H9 (cell line): ENCODE measurements at regions not wholly inside any gene's neighbourhood (a gene's known extent, or its start where the extent isn't known, plus 50 kb on each side); places are given as distances from the start of the nearest gene placed in this dataset.

ENCODE experiments used
- DNase-seq: peaks from one replicate; pipeline ENCODE4 v3.0.0-alpha.2; 2017
- H2AFZ ChIP-seq: one replicate; pipeline ENCODE4 v1.6.1; 2013; ENCODE audit warnings: mild to moderate bottlenecking, low read length, control low read depth, moderate library complexity
- H2AK5ac ChIP-seq: 2 replicates; pipeline ENCODE4 v1.6.1; 2013; ENCODE audit warnings: low read length, control low read depth, mixed read lengths; ENCODE audit not compliant: insufficient read length
- H2BK120ac ChIP-seq: one replicate; pipeline ENCODE4 v1.6.1; 2013; ENCODE audit warnings: low read depth, mild to moderate bottlenecking, low read length, control low read depth, inconsistent platforms; ENCODE audit not compliant: poor library complexity, severe bottlenecking
- H2BK12ac ChIP-seq: 2 replicates; pipeline ENCODE4 v1.6.1; 2013; ENCODE audit warnings: low read length, control low read depth, mixed read lengths, low read depth; ENCODE audit not compliant: insufficient read length
- H2BK15ac ChIP-seq: 2 replicates; pipeline ENCODE4 v1.6.1; 2013; ENCODE audit warnings: low read depth, low read length, control low read depth
- H2BK20ac ChIP-seq: one replicate; pipeline ENCODE4 v1.6.1; 2013; ENCODE audit warnings: low read depth, mild to moderate bottlenecking, low read length, control low read depth, inconsistent platforms; ENCODE audit not compliant: poor library complexity, severe bottlenecking
- H2BK5ac ChIP-seq: 2 replicates; pipeline ENCODE4 v1.6.1; 2013; ENCODE audit warnings: low read length, control low read depth, mixed read lengths; ENCODE audit not compliant: insufficient read length
- H3K14ac ChIP-seq: 2 replicates; pipeline ENCODE4 v1.6.1; 2013; ENCODE audit warnings: low read length, control low read depth; ENCODE audit not compliant: insufficient read depth
- H3K18ac ChIP-seq: 2 replicates; pipeline ENCODE4 v1.6.1; 2013; ENCODE audit warnings: low read depth, mild to moderate bottlenecking, mixed read lengths, low read length, control low read depth; ENCODE audit not compliant: insufficient read length
- H3K23ac ChIP-seq: 2 replicates; pipeline ENCODE4 v1.6.1; 2013; ENCODE audit warnings: low read length, control low read depth, mixed read lengths, low read depth; ENCODE audit not compliant: insufficient read length
- H3K23me2 ChIP-seq: 2 replicates; pipeline ENCODE4 v1.6.1; 2013; ENCODE audit warnings: low read depth, mild to moderate bottlenecking, mixed read lengths, low read length, control low read depth; ENCODE audit not compliant: insufficient read length, poor library complexity, severe bottlenecking
- H3K27ac ChIP-seq: 2 replicates; pipeline ENCODE4 v1.5.1; 2013; ENCODE audit warnings: low read length, control low read depth, mixed read lengths, low read depth; ENCODE audit not compliant: insufficient read length
- H3K27me3 ChIP-seq: 2 replicates; pipeline ENCODE4 v1.6.1; 2013; ENCODE audit warnings: low read length, control low read depth, inconsistent platforms; ENCODE audit not compliant: insufficient read depth
- H3K4ac ChIP-seq: 2 replicates; pipeline ENCODE4 v1.6.1; 2013; ENCODE audit warnings: low read depth, mild to moderate bottlenecking, control low read depth, inconsistent platforms, low read length, moderate library complexity
- H3K4me1 ChIP-seq: 2 replicates; pipeline ENCODE4 v1.6.1; 2013; ENCODE audit warnings: low read length, control low read depth, inconsistent platforms; ENCODE audit not compliant: insufficient read depth
- H3K4me2 ChIP-seq: 2 replicates; pipeline ENCODE4 v1.6.1; 2013; ENCODE audit warnings: low read length, control low read depth, mixed read lengths; ENCODE audit not compliant: insufficient read length, insufficient read depth
- H3K56ac ChIP-seq: 2 replicates; pipeline ENCODE4 v1.6.1; 2013; ENCODE audit warnings: low read depth, mild to moderate bottlenecking, mixed read lengths, low read length, control low read depth; ENCODE audit not compliant: insufficient read length
- H3K79me1 ChIP-seq: 2 replicates; pipeline ENCODE4 v1.6.1; 2013; ENCODE audit warnings: low read depth, mild to moderate bottlenecking, moderate library complexity, low read length, control low read depth, inconsistent platforms; ENCODE audit not compliant: insufficient read depth, poor library complexity, severe bottlenecking
- H3K79me2 ChIP-seq: 2 replicates; pipeline ENCODE4 v1.6.1; 2013; ENCODE audit warnings: low read length, control low read depth, inconsistent platforms; ENCODE audit not compliant: insufficient read depth
- H3K9ac ChIP-seq: 2 replicates; pipeline ENCODE4 v1.6.1; 2013; ENCODE audit warnings: low read length, control low read depth, mixed read lengths; ENCODE audit not compliant: insufficient read length; ENCODE audit errors: extremely low read depth
- H3K9me3 ChIP-seq: one replicate; pipeline ENCODE4 v1.6.1; 2013; ENCODE audit warnings: low read depth, low read length, inconsistent platforms; ENCODE audit not compliant: control insufficient read depth
- H3T11ph ChIP-seq: one replicate; pipeline ENCODE4 v1.6.1; 2013; ENCODE audit warnings: mild to moderate bottlenecking, low read length, control low read depth, inconsistent platforms
- H4K20me1 ChIP-seq: one replicate; pipeline ENCODE4 v1.6.1; 2013; ENCODE audit not compliant: control insufficient read depth, insufficient read length, insufficient read depth
- H4K5ac ChIP-seq: 2 replicates; pipeline ENCODE4 v1.6.1; 2013; ENCODE audit warnings: low read depth, mild to moderate bottlenecking, mixed read lengths, low read length, control low read depth; ENCODE audit not compliant: insufficient read length
- H4K8ac ChIP-seq: replicated peaks from 2 replicates; pipeline ENCODE4 v1.6.1; 2013; ENCODE audit warnings: low read length, control low read depth, mixed read lengths, low read depth; ENCODE audit not compliant: insufficient read length
- H4K91ac ChIP-seq: 2 replicates; pipeline ENCODE4 v1.6.1; 2013; ENCODE audit warnings: low read depth, mild to moderate bottlenecking, moderate library complexity, mixed read lengths, low read length, control low read depth; ENCODE audit not compliant: insufficient read length
- H3K27ac Mint-ChIP-seq, 3 experiments: 2 replicates in 2 of 3; 3 replicates in 1 of 3; pipeline ENCODE4 v1.8.0; 2020 to 2021; ENCODE audit warnings: mixed read lengths in 3 of 3, mild to moderate bottlenecking in 1 of 3, moderate library complexity in 1 of 3
- H3K27me3 Mint-ChIP-seq: 2 replicates; pipeline ENCODE4 v1.8.0; 2021; ENCODE audit warnings: low read depth, mild to moderate bottlenecking, moderate library complexity, mixed read lengths
- H3K36me3 Mint-ChIP-seq, 3 experiments: 2 replicates in 2 of 3; 3 replicates in 1 of 3; pipeline ENCODE4 v1.8.0; 2020 to 2021; ENCODE audit warnings: low read depth in 3 of 3, mixed read lengths in 3 of 3; ENCODE audit not compliant: insufficient read depth in 1 of 3
- H3K4me1 Mint-ChIP-seq, 2 experiments: 2 replicates each; pipeline ENCODE4 v1.8.0; 2020; ENCODE audit warnings: mixed read lengths in 2 of 2
- H3K4me3 Mint-ChIP-seq, 2 experiments: 2 replicates in 1 of 2; 3 replicates in 1 of 2; pipeline ENCODE4 v1.8.0; 2020 to 2021; ENCODE audit warnings: mild to moderate bottlenecking in 2 of 2, mixed read lengths in 2 of 2, moderate library complexity in 1 of 2
- H3K9me3 Mint-ChIP-seq, 2 experiments: 2 replicates in 1 of 2; 3 replicates in 1 of 2; pipeline ENCODE4 v1.8.0; 2020; ENCODE audit warnings: mild to moderate bottlenecking in 2 of 2, mixed read lengths in 2 of 2, moderate library complexity in 1 of 2
- CTCF ChIP-seq: fragments of 200-600 bp; sonication (generic); conservative IDR thresholded peaks from 3 replicates; pipeline ENCODE4 v1.8.0; 2021; ENCODE audit warnings: antibody characterized with exemption, mild to moderate bottlenecking
- WGBS: extraction: QIAGEN DNeasy Blood & Tissue Kit; methylation state at CpG from one replicate; pipeline ENCODE4 v1.1.7; 2013; ENCODE audit warnings: missing lambda C conversion rate, low lambda C conversion rate, mixed read lengths; ENCODE audit not compliant: insufficient read length; ENCODE audit errors: extremely low coverage; 5-methylcytosine and 5-hydroxymethylcytosine counted together

GRCh38 chr1:8217809-8218208 lies 100.1 kb upstream of the SLC45A1 start:
- Histone ChIP-seq H3K56ac (no peak overlapping the region), H3K14ac (no peak overlapping the region), H3K4ac (no peak overlapping the region), H3K4me1 (peaks cover 2% of the 10 kb centered on the region; the same call in 1 of the 2 replicates), H2BK15ac (no peak overlapping the region), H3K27ac (no peak overlapping the region), H3K23ac (no peak overlapping the region), H2BK12ac (no peak overlapping the region), H4K5ac (no peak overlapping the region), H4K20me1 (no peaks in the 10 kb centered on the region), H2BK5ac (no peak overlapping the region), H2AFZ (no peak overlapping the region), H3K18ac (no peak overlapping the region), H3K79me2 (no peaks in the 10 kb centered on the region), H3T11ph (no peak overlapping the region), H2BK20ac (no peak overlapping the region), H3K23me2 (no peaks in the 10 kb centered on the region), H4K91ac (no peak overlapping the region), H3K79me1 (no peaks in the 10 kb centered on the region), H3K9ac (no peak overlapping the region), H2AK5ac (no peak overlapping the region), H3K27me3 (no peaks in the 10 kb centered on the region; the same call in 1 of the 2 replicates), H3K4me2 (no peak overlapping the region), H3K9me3 (no peaks in the 10 kb centered on the region), H4K8ac (no peak overlapping the region), H2BK120ac (no peak overlapping the region)
- Mint-ChIP-seq H3K9me3 (no peaks in the 10 kb centered on the region), H3K4me3 (peak overlapping the region in 1 of 2 experiments; percentile 46; a peak in 2 of 5 replicates), H3K27ac (no peak overlapping the region), H3K27me3 (peaks cover 49% of the 10 kb centered on the region), H3K36me3 (no peaks in the 10 kb centered on the region), H3K4me1 (peaks cover 22 to 42% of the 10 kb centered on the region in 2 experiments)
- TF ChIP-seq CTCF = no peak
- DNase-seq = no peak
- no CpG with 5 or more reads among the region's 4 CpGs for WGBS
